Stomach (tissue), 8 donors: ENCODE measurements at regions not wholly inside any gene's neighbourhood (a gene's known extent, or its start where the extent isn't known, plus 50 kb on each side); places are given as distances from the start of the nearest gene placed in this dataset.

ENCODE experiments used
- DNase-seq, 2 donors: peaks; one replicate each; pipeline versions ENCODE4 v3.0.0 to v3.0.0-alpha.2; 2013 to 2019
- H3K27ac ChIP-seq, 5 donors: fragments of 200-600 bp in 4 of 5; sonication (generic) in 4 of 5; one replicate each; pipeline ENCODE4 v1.5.1; 2013 to 2019; ENCODE audit warnings: mild to moderate bottlenecking in 1 of 5, moderate library complexity in 1 of 5
- H3K27me3 ChIP-seq, 3 donors: fragments of 200-600 bp; sonication (generic); one replicate each; pipeline ENCODE4 v1.5.1; 2017 to 2019; ENCODE audit warnings: mixed run types in 1 of 3
- H3K36me3 ChIP-seq, 4 donors: fragments of 200-600 bp; sonication (generic); 1 replicate in 3 of 4; 2 replicates in 1 of 4; pipeline ENCODE4 v1.5.1; 2016 to 2019
- H3K4me1 ChIP-seq, 4 donors: fragments of 200-600 bp; sonication (generic); one replicate each; pipeline ENCODE4 v1.5.1; 2016 to 2019
- H3K4me3 ChIP-seq, 4 donors: fragments of 200-600 bp; sonication (generic) in 3 of 4; one replicate each; pipeline ENCODE4 v1.5.1; 2016 to 2019; ENCODE audit warnings: mild to moderate bottlenecking in 1 of 4
- H3K9me3 ChIP-seq, 4 donors: fragments of 200-600 bp; sonication (generic); one replicate each; pipeline ENCODE4 v1.5.1; 2016 to 2019
- CTCF ChIP-seq, 7 experiments: fragments of 450-650 bp in 4 of 7; fragments of 200-600 bp in 3 of 7; sonication (generic) in 3 of 7; IDR thresholded peaks; one replicate each; pipeline ENCODE4 v1.5.1; 2016 to 2019; ENCODE audit warnings: antibody characterized with exemption in 7 of 7, control low read depth in 2 of 7, mild to moderate bottlenecking in 1 of 7
- EP300 ChIP-seq: sonication (generic); formaldehyde crosslinking; IDR thresholded peaks from one replicate; pipeline ENCODE4 v1.6.1; 2017; ENCODE audit warnings: antibody characterized with exemption
- POLR2A ChIP-seq, 4 donors: fragments of 450-650 bp; IDR thresholded peaks; one replicate each; pipeline ENCODE4 v1.6.1; 2016; ENCODE audit warnings: antibody characterized with exemption in 4 of 4, control low read depth in 2 of 4, mild to moderate bottlenecking in 1 of 4, moderate library complexity in 1 of 4
- POLR2AphosphoS5 ChIP-seq, 3 donors: sonication (generic); formaldehyde crosslinking; IDR thresholded peaks; one replicate each; pipeline ENCODE4 v1.6.1; 2016; ENCODE audit warnings: antibody characterized with exemption in 3 of 3
- WGBS, 5 donors: extraction: QIAGEN DNeasy Blood & Tissue Kit in 3 of 5; methylation state at CpG; one replicate each; pipeline versions ENCODE4 v1.1.5 to v1.1.7; 2013 to 2018; 5-methylcytosine and 5-hydroxymethylcytosine counted together
- intact Hi-C: fragments of 100-400 bp; cut with DNase I; formaldehyde crosslinking; loops from one replicate; pipeline ENCODE4 v1.15.1; 2023; ENCODE audit warnings: low total_unique reads
- donor health status: healthy with polysubstance abuse.
- donor health status: Bipolar disorder and iron deficiency.
- donor health status: healthy.

- Histone ChIP-seq H3K36me3 (no peaks in the 10 kb centered on the region), H3K27ac (no peak overlapping the region), H3K4me1 (no peaks in the 10 kb centered on the region), H3K4me3 (no peak overlapping the region), H3K9me3 (no peaks in the 10 kb centered on the region), H3K27me3 (no peaks in the 10 kb centered on the region)
- TF ChIP-seq EP300 (no peak), POLR2AphosphoS5 (IDR thresholded peaks at IDR 0.05) (no peak), CTCF (IDR thresholded peaks at IDR 0.05) (no peak), POLR2A (IDR thresholded peaks at IDR 0.05) (no peak)
- intact Hi-C loops = no loop called here
- 59 to 90% (median 85%) methylated on average over 3 of the region's 3 CpGs for WGBS, 5 donors
- DNase-seq = no peak
Observed at GRCh38 chrX:150012647-150013381, 74.5 kb upstream of the EOLA2 start.

- Histone ChIP-seq H3K27me3 (no peaks in the 10 kb centered on the region), H3K4me3 (no peak overlapping the region), H3K4me1 (no peaks in the 10 kb centered on the region), H3K36me3 (no peaks in the 10 kb centered on the region), H3K27ac (no peak overlapping the region), H3K9me3 (no peaks in the 10 kb centered on the region)
- intact Hi-C loops = no loop called here
- 40 to 93% (median 79%) methylated on average over 1 of the region's 1 CpG for WGBS, 5 donors
- no peak for DNase-seq
- TF ChIP-seq POLR2AphosphoS5 (IDR thresholded peaks at IDR 0.05) (no peak), EP300 (no peak), POLR2A (IDR thresholded peaks at IDR 0.05) (no peak), CTCF (IDR thresholded peaks at IDR 0.05) (no peak)
Observed at GRCh38 chrX:150014525-150014924, 76.2 kb upstream of the EOLA2 start.

- H3K27ac ChIP-seq = no peak overlapping the region
- no peaks in the 10 kb centered on the region for H3K4me1 ChIP-seq
- no peaks in the 10 kb centered on the region for H3K9me3 ChIP-seq
- DNase-seq = no peak
- WGBS, 5 donors = 46 to 94% (median 67%) methylated on average over 1 of the region's 1 CpG
- no peaks in the 10 kb centered on the region for H3K36me3 ChIP-seq
- no peak for TF ChIP-seq EP300
- no peak for TF ChIP-seq CTCF (IDR thresholded peaks at IDR 0.05)
- no peak for TF ChIP-seq POLR2A (IDR thresholded peaks at IDR 0.05)
- no peak for TF ChIP-seq POLR2AphosphoS5 (IDR thresholded peaks at IDR 0.05)
- intact Hi-C loops = no loop called here
- no peak overlapping the region for H3K4me3 ChIP-seq
- H3K27me3 ChIP-seq = no peaks in the 10 kb centered on the region
Observed at GRCh38 chrX:150017868-150018267, 79.6 kb upstream of the EOLA2 start.

GRCh38 chrX:150018931-150019361 is 80.7 kb upstream of the EOLA2 start:
- Histone ChIP-seq H3K4me1 (no peaks in the 10 kb centered on the region), H3K27ac (no peak overlapping the region), H3K27me3 (no peaks in the 10 kb centered on the region), H3K36me3 (no peaks in the 10 kb centered on the region), H3K9me3 (no peaks in the 10 kb centered on the region), H3K4me3 (no peak overlapping the region)
- DNase-seq = no peak
- intact Hi-C loops = no loop called here
- TF ChIP-seq POLR2AphosphoS5 (IDR thresholded peaks at IDR 0.05) = no peak
- TF ChIP-seq EP300 = no peak
- no peak for TF ChIP-seq CTCF (IDR thresholded peaks at IDR 0.05)
- TF ChIP-seq POLR2A (IDR thresholded peaks at IDR 0.05) = no peak
- WGBS, 5 donors = 18 to 59% (median 48%) methylated on average over 2 of the region's 2 CpGs
